ENCODE measurements at regions not wholly inside any gene's neighbourhood (a gene's known extent, or its start where the extent isn't known, plus 50 kb on each side); places are given as distances from the start of the nearest gene placed in this dataset.

DNA sequence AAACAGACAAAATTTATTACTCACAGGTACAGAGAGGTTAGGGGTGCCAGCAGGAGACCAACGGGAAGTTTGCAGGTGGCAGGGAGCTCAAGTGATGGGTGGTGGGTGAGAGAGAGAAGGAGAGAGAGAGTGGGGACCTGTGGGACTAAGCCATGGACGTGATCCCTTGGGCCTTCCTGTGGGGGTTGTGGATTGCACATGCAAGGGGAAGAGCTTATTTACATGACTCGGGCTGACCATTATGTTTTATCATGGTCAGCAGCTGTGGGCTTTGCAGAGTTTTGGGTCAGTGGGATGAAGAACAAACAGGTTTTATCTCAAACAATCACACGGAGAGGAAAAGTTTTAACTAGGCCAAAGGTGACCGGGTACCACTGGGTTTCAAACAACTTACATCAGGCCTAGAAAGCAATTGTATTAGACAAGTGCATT is 156.2 kb upstream of the EXOC2 start:
- Mint-ChIP-seq H3K4me1 (ENCODE audit: low read depth, unreplicated experiment) (no peaks in the 10 kb centered on the region), H3K4me3 (ENCODE audit: low read depth, unreplicated experiment) (no peak overlapping the region), H3K27ac (ENCODE audit: unreplicated experiment) (no peak overlapping the region), H3K27me3 (ENCODE audit: unreplicated experiment) (no peaks in the 10 kb centered on the region), H3K9me3 (ENCODE audit: low read depth, unreplicated experiment) (no peaks in the 10 kb centered on the region), H3K36me3 (ENCODE audit: insufficient read depth, unreplicated experiment) (no peaks in the 10 kb centered on the region)
- no TSS peak for BruUV-seq (replicated peaks)
- DNase-seq, result no peak
- intact Hi-C loops (cut with micrococcal nuclease; ENCODE audit: unreplicated experiment), result no loop called here
- CTCF ChIA-PET, result no interaction called here
- TF ChIP-seq, protein P1, sequence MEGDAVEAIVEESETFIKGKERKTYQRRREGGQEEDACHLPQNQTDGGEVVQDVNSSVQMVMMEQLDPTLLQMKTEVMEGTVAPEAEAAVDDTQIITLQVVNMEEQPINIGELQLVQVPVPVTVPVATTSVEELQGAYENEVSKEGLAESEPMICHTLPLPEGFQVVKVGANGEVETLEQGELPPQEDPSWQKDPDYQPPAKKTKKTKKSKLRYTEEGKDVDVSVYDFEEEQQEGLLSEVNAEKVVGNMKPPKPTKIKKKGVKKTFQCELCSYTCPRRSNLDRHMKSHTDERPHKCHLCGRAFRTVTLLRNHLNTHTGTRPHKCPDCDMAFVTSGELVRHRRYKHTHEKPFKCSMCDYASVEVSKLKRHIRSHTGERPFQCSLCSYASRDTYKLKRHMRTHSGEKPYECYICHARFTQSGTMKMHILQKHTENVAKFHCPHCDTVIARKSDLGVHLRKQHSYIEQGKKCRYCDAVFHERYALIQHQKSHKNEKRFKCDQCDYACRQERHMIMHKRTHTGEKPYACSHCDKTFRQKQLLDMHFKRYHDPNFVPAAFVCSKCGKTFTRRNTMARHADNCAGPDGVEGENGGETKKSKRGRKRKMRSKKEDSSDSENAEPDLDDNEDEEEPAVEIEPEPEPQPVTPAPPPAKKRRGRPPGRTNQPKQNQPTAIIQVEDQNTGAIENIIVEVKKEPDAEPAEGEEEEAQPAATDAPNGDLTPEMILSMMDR (IDR thresholded peaks at IDR 0.05; ENCODE audit: unreplicated experiment), result no peak

DNA sequence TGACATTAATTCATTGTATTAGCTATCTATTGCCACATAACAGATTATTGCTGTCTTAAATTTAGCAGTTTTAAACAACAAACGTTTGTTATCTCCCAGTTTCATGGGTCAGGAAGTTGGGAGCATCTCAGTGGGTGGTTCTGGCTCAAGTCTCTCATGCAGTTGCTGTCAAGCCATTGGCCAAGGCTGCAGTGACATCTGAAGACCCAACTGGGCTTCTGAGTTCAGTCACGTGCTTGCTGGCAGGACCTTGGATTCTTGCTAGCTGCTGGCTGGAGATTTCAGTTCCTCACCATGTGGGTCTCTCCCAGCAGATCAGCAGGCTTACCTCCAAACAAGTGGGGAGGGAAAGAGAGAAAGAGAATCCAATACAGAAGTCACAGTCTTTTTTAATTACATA is 152.6 kb upstream of the EXOC2 start:
- intact Hi-C loops (cut with micrococcal nuclease; ENCODE audit: unreplicated experiment), result no loop called here
- Mint-ChIP-seq H3K4me3 (ENCODE audit: low read depth, unreplicated experiment) (no peak overlapping the region), H3K36me3 (ENCODE audit: insufficient read depth, unreplicated experiment) (no peaks in the 10 kb centered on the region), H3K27ac (ENCODE audit: unreplicated experiment) (no peak overlapping the region), H3K4me1 (ENCODE audit: low read depth, unreplicated experiment) (no peaks in the 10 kb centered on the region), H3K27me3 (ENCODE audit: unreplicated experiment) (no peaks in the 10 kb centered on the region), H3K9me3 (ENCODE audit: low read depth, unreplicated experiment) (no peaks in the 10 kb centered on the region)
- TF ChIP-seq, protein P1 (IDR thresholded peaks at IDR 0.05; ENCODE audit: unreplicated experiment), result no peak
- DNase-seq, result no peak
- CTCF ChIA-PET, result no interaction called here
- no TSS peak for BruUV-seq (replicated peaks)

DNA sequence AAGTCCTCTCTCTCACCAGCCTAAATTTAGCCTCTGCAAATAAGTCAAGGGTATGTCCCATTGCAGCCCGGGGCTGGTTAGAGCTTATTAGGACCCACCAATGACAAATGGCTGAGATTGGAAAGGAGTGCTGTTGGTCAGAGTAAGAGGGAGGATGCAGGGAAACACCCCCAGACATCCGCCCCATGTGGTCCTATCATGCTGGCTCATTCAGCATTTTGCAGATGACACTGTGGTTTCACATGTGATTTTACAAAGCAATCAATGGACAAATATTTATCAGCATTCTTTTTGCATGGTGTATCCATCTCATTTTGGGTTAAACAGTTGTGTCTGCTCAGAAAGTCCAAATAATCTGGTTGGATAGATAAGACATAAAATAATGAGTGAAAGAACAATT is 152.2 kb upstream of the EXOC2 start:
- Mint-ChIP-seq H3K27me3 (ENCODE audit: unreplicated experiment) (no peaks in the 10 kb centered on the region), H3K27ac (ENCODE audit: unreplicated experiment) (no peak overlapping the region), H3K4me3 (ENCODE audit: low read depth, unreplicated experiment) (no peak overlapping the region), H3K36me3 (ENCODE audit: insufficient read depth, unreplicated experiment) (no peaks in the 10 kb centered on the region), H3K4me1 (ENCODE audit: low read depth, unreplicated experiment) (no peaks in the 10 kb centered on the region), H3K9me3 (ENCODE audit: low read depth, unreplicated experiment) (peaks cover 2% of the 10 kb centered on the region)
- intact Hi-C loops (cut with micrococcal nuclease; ENCODE audit: unreplicated experiment), result no loop called here
- CTCF ChIA-PET, result no interaction called here
- TF ChIP-seq, protein P1 (IDR thresholded peaks at IDR 0.05; ENCODE audit: unreplicated experiment), result no peak
- no TSS peak for BruUV-seq (replicated peaks)
- DNase-seq, result no peak

DNA sequence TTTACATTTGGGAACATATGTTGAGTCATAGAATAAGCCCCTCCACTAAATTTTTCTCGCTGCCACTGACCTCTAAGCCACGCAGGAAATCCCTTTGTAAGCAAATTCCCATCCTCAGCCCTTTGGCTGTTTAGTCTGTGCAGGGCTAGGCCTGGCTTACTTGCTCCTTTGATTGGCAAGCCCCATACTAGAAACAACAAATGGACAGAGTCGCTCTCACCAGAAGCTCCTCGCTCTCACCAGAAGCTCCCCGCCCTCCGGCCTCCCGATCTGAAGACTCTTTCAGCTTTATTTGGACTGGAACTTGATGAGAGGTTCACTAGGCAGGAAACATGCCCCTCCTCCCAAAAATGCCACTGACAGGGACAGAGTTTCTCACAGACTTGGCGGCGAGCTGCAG is 149.2 kb upstream of the EXOC2 start:
- BruUV-seq (replicated peaks), result no TSS peak
- Mint-ChIP-seq H3K4me1 (ENCODE audit: low read depth, unreplicated experiment) (no peaks in the 10 kb centered on the region), H3K27me3 (ENCODE audit: unreplicated experiment) (no peaks in the 10 kb centered on the region)

More for the DNA sequence above, 149.2 kb upstream of the EXOC2 start:
- Mint-ChIP-seq H3K27ac (ENCODE audit: unreplicated experiment) (no peak overlapping the region), H3K9me3 (ENCODE audit: low read depth, unreplicated experiment) (peaks cover 2% of the 10 kb centered on the region), H3K36me3 (ENCODE audit: insufficient read depth, unreplicated experiment) (no peaks in the 10 kb centered on the region), H3K4me3 (ENCODE audit: low read depth, unreplicated experiment) (no peak overlapping the region)
- intact Hi-C loops (cut with micrococcal nuclease; ENCODE audit: unreplicated experiment), result no loop called here
- no peak for DNase-seq
- TF ChIP-seq, protein P1 (IDR thresholded peaks at IDR 0.05; ENCODE audit: unreplicated experiment), result no peak
- CTCF ChIA-PET, result no interaction called here
